Thoracic aorta (tissue), 2 donors: ENCODE measurements at regions not wholly inside any gene's neighbourhood (a gene's known extent, or its start where the extent isn't known, plus 50 kb on each side); places are given as distances from the start of the nearest gene placed in this dataset.

Experiments used
- ATAC-seq: fragments of 150-250 bp; one replicate; pipeline ENCODE4 v1.8.0; 2017; ENCODE audit warnings: low read depth; ENCODE audit not compliant: insufficient number of reproducible peaks, low FRiP score
- DNase-seq: peaks from one replicate; pipeline ENCODE4 v3.0.0-alpha.2; 2020; ENCODE audit warnings: low spot score
- H3K27ac ChIP-seq, 2 donors: fragments of 200-600 bp; sonication (generic); 1 replicate in 1 of 2; 2 replicates in 1 of 2; pipeline ENCODE4 v1.5.1; 2016; ENCODE audit warnings: mild to moderate bottlenecking in 2 of 2, moderate library complexity in 2 of 2
- H3K27me3 ChIP-seq: fragments of 200-600 bp; sonication (generic); replicated peaks from 2 replicates; pipeline ENCODE4 v1.6.0; 2016; ENCODE audit warnings: mild to moderate bottlenecking; ENCODE audit not compliant: insufficient read depth
- H3K36me3 ChIP-seq: fragments of 200-600 bp; sonication (generic); one replicate; pipeline ENCODE4 v1.5.1; 2016
- H3K4me1 ChIP-seq, 2 donors: fragments of 200-600 bp; sonication (generic); 1 replicate in 1 of 2; 2 replicates in 1 of 2; pipeline versions ENCODE4 v1.5.1 to v1.6.0; 2016; ENCODE audit warnings: low read depth in 2 of 2, mild to moderate bottlenecking in 1 of 2; ENCODE audit not compliant: control insufficient read depth in 1 of 2
- H3K4me3 ChIP-seq: fragments of 200-600 bp; sonication (generic); 2 replicates; pipeline ENCODE4 v1.5.1; 2016; ENCODE audit warnings: mild to moderate bottlenecking
- H3K9me3 ChIP-seq: fragments of 200-600 bp; sonication (generic); 2 replicates; pipeline ENCODE4 v1.5.1; 2016
- TF ChIP-seq, protein P1 (sequence below): fragments of 200-600 bp; sonication (generic); IDR thresholded peaks from one replicate; pipeline ENCODE4 v1.5.1; 2019; ENCODE audit warnings: antibody characterized with exemption

DNA sequence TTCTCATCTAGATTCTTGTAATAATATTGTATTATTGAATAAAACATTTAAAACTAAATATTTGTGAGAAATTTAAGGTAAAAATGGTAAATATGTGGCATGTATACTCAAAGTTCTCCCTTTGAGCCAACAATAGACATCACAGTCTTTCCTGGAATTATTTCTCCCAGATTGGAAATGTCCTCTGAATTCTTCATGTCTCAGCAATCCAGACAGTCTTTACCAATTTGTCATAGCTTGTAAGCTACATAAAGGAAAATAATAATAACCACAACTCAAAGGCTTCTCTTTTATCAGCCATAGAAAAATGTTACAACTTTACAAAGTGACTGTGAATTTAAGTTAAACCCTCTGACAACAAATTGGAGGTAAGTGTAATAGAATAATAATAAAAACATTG is 784.9 kb downstream of the EPHA4 start:
- TF ChIP-seq, protein P1, sequence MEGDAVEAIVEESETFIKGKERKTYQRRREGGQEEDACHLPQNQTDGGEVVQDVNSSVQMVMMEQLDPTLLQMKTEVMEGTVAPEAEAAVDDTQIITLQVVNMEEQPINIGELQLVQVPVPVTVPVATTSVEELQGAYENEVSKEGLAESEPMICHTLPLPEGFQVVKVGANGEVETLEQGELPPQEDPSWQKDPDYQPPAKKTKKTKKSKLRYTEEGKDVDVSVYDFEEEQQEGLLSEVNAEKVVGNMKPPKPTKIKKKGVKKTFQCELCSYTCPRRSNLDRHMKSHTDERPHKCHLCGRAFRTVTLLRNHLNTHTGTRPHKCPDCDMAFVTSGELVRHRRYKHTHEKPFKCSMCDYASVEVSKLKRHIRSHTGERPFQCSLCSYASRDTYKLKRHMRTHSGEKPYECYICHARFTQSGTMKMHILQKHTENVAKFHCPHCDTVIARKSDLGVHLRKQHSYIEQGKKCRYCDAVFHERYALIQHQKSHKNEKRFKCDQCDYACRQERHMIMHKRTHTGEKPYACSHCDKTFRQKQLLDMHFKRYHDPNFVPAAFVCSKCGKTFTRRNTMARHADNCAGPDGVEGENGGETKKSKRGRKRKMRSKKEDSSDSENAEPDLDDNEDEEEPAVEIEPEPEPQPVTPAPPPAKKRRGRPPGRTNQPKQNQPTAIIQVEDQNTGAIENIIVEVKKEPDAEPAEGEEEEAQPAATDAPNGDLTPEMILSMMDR = no peak
- DNase-seq (no peak), ATAC-seq (no peak)
- Histone ChIP-seq H3K36me3 (no peaks in the 10 kb centered on the region), H3K27ac (no peak overlapping the region), H3K4me1 (no peaks in the 10 kb centered on the region), H3K9me3 (no peaks in the 10 kb centered on the region), H3K4me3 (no peak overlapping the region), H3K27me3 (no peaks in the 10 kb centered on the region)

DNA sequence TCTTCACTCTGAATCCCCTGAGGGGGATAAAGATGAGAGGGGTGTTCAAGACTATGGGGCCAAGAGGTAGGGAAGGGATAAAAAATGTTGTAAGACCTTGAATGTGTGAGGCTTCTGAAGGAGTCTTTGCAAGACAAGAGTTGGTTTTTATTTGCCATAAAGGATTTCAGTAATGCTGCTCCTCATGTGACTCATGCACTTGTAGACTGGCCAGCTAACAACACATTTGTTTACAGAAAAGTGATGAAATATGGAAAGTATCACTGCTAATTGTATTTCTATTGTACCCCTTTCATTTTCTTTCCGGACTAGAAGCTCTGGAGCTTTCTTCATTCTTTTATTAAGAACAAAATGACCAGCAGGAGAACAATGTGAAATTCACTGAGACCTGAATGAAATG is 782.1 kb downstream of the EPHA4 start:
- H3K27ac ChIP-seq = no peak overlapping the region
- no peaks in the 10 kb centered on the region for H3K36me3 ChIP-seq
- no peaks in the 10 kb centered on the region for H3K9me3 ChIP-seq
- no peak for DNase-seq
- TF ChIP-seq, protein P1 = no peak
- no peaks in the 10 kb centered on the region for H3K27me3 ChIP-seq
- ATAC-seq = no peak
- H3K4me3 ChIP-seq = no peak overlapping the region
- H3K4me1 ChIP-seq = no peaks in the 10 kb centered on the region

DNA sequence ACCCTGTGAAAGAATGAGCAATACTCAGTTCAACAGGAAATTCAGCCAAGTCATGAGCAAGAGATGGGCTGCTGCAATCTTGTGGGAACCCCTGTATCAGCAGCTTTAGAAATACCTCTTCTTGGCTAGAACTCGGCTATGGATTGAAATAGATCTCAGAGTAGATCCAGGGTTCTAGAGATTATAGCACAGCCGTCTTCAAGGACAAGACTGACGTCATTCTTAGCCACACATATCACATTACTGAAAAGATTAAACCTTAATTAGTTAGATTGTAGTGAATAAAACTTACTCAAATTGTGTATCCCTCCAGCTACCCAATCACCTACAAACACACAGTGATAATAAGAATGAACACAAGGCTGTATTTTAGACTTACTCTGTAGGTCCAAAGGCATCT is 776.4 kb downstream of the EPHA4 start:
- no peak for ATAC-seq
- H3K9me3 ChIP-seq = no peaks in the 10 kb centered on the region
- H3K27ac ChIP-seq = no peak overlapping the region
- TF ChIP-seq, protein P1 = no peak
- H3K4me1 ChIP-seq = no peaks in the 10 kb centered on the region
- H3K27me3 ChIP-seq = no peaks in the 10 kb centered on the region
- no peak for DNase-seq
- no peak overlapping the region for H3K4me3 ChIP-seq
- no peaks in the 10 kb centered on the region for H3K36me3 ChIP-seq

DNA sequence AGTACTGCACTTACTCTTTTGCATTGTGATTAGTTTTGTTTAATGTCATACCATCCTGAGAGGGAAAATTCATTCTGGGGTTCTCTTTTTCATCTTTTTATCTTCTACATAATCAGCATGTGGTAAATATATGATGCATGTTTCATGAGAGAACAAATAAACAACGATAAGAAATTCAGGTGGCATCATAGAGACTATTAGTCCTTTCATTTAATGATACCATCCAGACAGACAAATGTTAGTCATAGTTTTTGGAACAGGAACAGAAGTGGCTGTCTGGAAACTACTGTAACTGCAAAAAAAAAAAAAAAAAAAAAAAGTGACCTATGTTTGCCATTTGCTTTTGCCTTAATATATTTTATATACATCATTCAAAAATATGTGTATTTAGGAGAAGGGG is 761.0 kb downstream of the EPHA4 start:
- no peak for ATAC-seq
- TF ChIP-seq, protein P1 = no peak
- no peaks in the 10 kb centered on the region for H3K4me1 ChIP-seq
- no peak for DNase-seq
- no peaks in the 10 kb centered on the region for H3K27me3 ChIP-seq
- no peak overlapping the region for H3K27ac ChIP-seq
- no peak overlapping the region for H3K4me3 ChIP-seq
- no peaks in the 10 kb centered on the region for H3K9me3 ChIP-seq
- no peaks in the 10 kb centered on the region for H3K36me3 ChIP-seq

DNA sequence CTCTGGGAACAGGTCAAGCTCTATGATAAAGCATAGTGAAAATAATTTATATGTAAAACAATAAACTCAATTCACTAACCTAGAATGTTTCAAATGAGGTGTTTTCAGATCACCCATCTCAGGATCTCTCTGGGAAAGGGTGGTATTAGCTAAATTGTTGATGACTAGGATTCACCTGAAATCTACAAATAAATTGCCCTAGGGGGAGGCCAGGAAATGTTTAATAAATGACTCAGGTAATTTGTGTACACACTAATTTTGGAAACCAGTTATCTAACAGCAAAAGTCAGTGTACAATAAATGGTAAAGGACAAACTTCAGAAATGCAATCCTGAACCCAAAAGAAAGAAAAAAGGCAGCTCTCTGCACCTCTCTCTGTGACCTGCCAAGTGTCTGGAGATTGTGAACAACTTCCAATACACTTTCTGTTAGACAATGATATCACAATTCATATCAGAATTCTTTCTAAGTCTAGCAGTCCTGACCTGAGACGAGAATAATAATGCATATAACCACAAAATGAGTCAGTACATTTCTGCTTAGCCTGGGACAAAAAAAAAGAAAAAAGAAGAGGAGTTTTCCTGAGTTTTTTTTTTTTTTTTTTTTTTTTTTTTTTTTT is 760.0 kb downstream of the EPHA4 start:
- Histone ChIP-seq H3K4me3 (no peak overlapping the region), H3K27ac (no peak overlapping the region), H3K36me3 (no peaks in the 10 kb centered on the region), H3K4me1 (no peaks in the 10 kb centered on the region), H3K27me3 (no peaks in the 10 kb centered on the region), H3K9me3 (no peaks in the 10 kb centered on the region)
- ATAC-seq = no peak
- no peak for DNase-seq
- TF ChIP-seq, protein P1 = no peak
